Activated T-cell treated with anti-CD3 and anti-CD28 coated beads for 48 hours (primary cell): ENCODE measurements at regions not wholly inside any gene's neighbourhood (a gene's known extent, or its start where the extent isn't known, plus 50 kb on each side); places are given as distances from the start of the nearest gene placed in this dataset.

ENCODE experiments used
- DNase-seq: peaks from one replicate; pipeline ENCODE4 v3.0.0-alpha.2; 2020; ENCODE audit warnings: low read depth

GRCh38 chr2:155389224-155389623 lies 690.7 kb downstream of the KCNJ3 start:
- no peak for DNase-seq

GRCh38 chr2:155384555-155385123 lies 686.1 kb downstream of the KCNJ3 start:
- DNase-seq = no peak

GRCh38 chr2:155382776-155383175 lies 684.3 kb downstream of the KCNJ3 start:
- DNase-seq = no peak

GRCh38 chr2:155381436-155381835 lies 682.9 kb downstream of the KCNJ3 start:
- DNase-seq = no peak

GRCh38 chr2:155379494-155379893 lies 681.0 kb downstream of the KCNJ3 start:
- no peak for DNase-seq

- no peak for DNase-seq
These were observed 679.5 kb downstream of the KCNJ3 start for GRCh38 chr2:155377931-155378444.

GRCh38 chr2:155377266-155377680 lies 678.8 kb downstream of the KCNJ3 start:
- DNase-seq = no peak

- DNase-seq = no peak
These were observed 674.5 kb downstream of the KCNJ3 start for GRCh38 chr2:155372969-155373368.

- DNase-seq = no peak
These were observed 670.4 kb downstream of the KCNJ3 start for GRCh38 chr2:155368934-155369333.

- no peak for DNase-seq
These were observed 666.3 kb downstream of the KCNJ3 start for GRCh38 chr2:155364766-155365165.

GRCh38 chr2:155363349-155363888 lies 664.9 kb downstream of the KCNJ3 start:
- DNase-seq = no peak

GRCh38 chr2:155357172-155357571 lies 658.7 kb downstream of the KCNJ3 start:
- DNase-seq = no peak

GRCh38 chr2:155356250-155356649 lies 657.8 kb downstream of the KCNJ3 start:
- DNase-seq = no peak

- no peak for DNase-seq
These were observed 652.5 kb downstream of the KCNJ3 start for GRCh38 chr2:155350783-155351580.

GRCh38 chr2:155332016-155332415 lies 633.5 kb downstream of the KCNJ3 start:
- DNase-seq = no peak

- DNase-seq = no peak
These were observed 621.7 kb downstream of the KCNJ3 start for GRCh38 chr2:155320236-155320635.

GRCh38 chr2:155318710-155319109 lies 620.2 kb downstream of the KCNJ3 start:
- DNase-seq = no peak

GRCh38 chr2:155315768-155316167 lies 617.3 kb downstream of the KCNJ3 start:
- no peak for DNase-seq

GRCh38 chr2:155310589-155310988 lies 612.1 kb downstream of the KCNJ3 start:
- DNase-seq = no peak

GRCh38 chr2:155309483-155309882 lies 611.0 kb downstream of the KCNJ3 start:
- DNase-seq = no peak

GRCh38 chr2:155308367-155309009 lies 610.0 kb downstream of the KCNJ3 start:
- no peak for DNase-seq

GRCh38 chr2:155301221-155301620 lies 602.7 kb downstream of the KCNJ3 start:
- DNase-seq = no peak

- DNase-seq = no peak
These were observed 599.5 kb downstream of the KCNJ3 start for GRCh38 chr2:155298001-155298400.
